DMS53 (cell line): ENCODE measurements at regions not wholly inside any gene's neighbourhood (a gene's known extent, or its start where the extent isn't known, plus 50 kb on each side); places are given as distances from the start of the nearest gene placed in this dataset.
"Not testable (repeated sequence)": the region's sequence is repeated elsewhere in the genome, so short reads cannot be mapped to it uniquely, and the experiment has no call there.

Experiments
- DNase-seq: peaks from one replicate; lab custom pipeline; 2025; lab: John Stamatoyannopoulos, UW

GRCh38 chr7:80018941-80019808 lies 115.5 kb upstream of the GNAI1 start:
- peak; percentile 79 for DNase-seq

- DNase-seq: no peak
Observed at GRCh38 chr7:80017101-80017698, 117.4 kb upstream of the GNAI1 start.

GRCh38 chr7:80014511-80014910 lies 120.1 kb upstream of the GNAI1 start:
- peak; percentile 38 for DNase-seq

GRCh38 chr7:80008039-80008438 lies 126.6 kb upstream of the GNAI1 start:
- DNase-seq: no peak

- DNase-seq: no peak
Observed at GRCh38 chr7:80002865-80003264, 131.8 kb upstream of the GNAI1 start.

- no peak for DNase-seq
Observed at GRCh38 chr7:79998363-79998762, 136.3 kb upstream of the GNAI1 start.

- DNase-seq: no peak
Observed at GRCh38 chr7:79997345-79997744, 137.3 kb upstream of the GNAI1 start.

- not testable (repeated sequence) for DNase-seq
Observed at GRCh38 chr7:79995741-79996140, 138.9 kb upstream of the GNAI1 start.

- peak; percentile 52 for DNase-seq
Observed at GRCh38 chr7:79988653-79989052, 146.0 kb upstream of the GNAI1 start.

GRCh38 chr7:79984210-79984609 lies 150.4 kb upstream of the GNAI1 start:
- no peak for DNase-seq

GRCh38 chr7:79982141-79982770 lies 152.4 kb upstream of the GNAI1 start:
- no peak for DNase-seq

GRCh38 chr7:79980376-79980775 lies 154.3 kb upstream of the GNAI1 start:
- DNase-seq: no peak

GRCh38 chr7:79979437-79979836 lies 155.2 kb upstream of the GNAI1 start:
- peak; percentile 7 for DNase-seq

GRCh38 chr7:79977481-79977880 lies 157.2 kb upstream of the GNAI1 start:
- no peak for DNase-seq

- DNase-seq: not testable (repeated sequence)
Observed at GRCh38 chr7:79976711-79977020, 158.0 kb upstream of the GNAI1 start.

GRCh38 chr7:79975986-79976710 lies 158.5 kb upstream of the GNAI1 start:
- DNase-seq: not testable (repeated sequence)

- DNase-seq: no peak
Observed at GRCh38 chr7:79973455-79973854, 161.2 kb upstream of the GNAI1 start.

GRCh38 chr7:79971058-79971457 lies 163.6 kb upstream of the GNAI1 start:
- DNase-seq: no peak

GRCh38 chr7:79968894-79969293 lies 165.7 kb upstream of the GNAI1 start:
- DNase-seq: no peak

GRCh38 chr7:79968077-79968648 lies 166.5 kb upstream of the GNAI1 start:
- no peak for DNase-seq

GRCh38 chr7:79965946-79966345 lies 168.7 kb upstream of the GNAI1 start:
- no peak for DNase-seq

GRCh38 chr7:79964463-79964862 lies 170.2 kb upstream of the GNAI1 start:
- no peak for DNase-seq
